GM23338 (cell line): ENCODE measurements at regions not wholly inside any gene's neighbourhood (a gene's known extent, or its start where the extent isn't known, plus 50 kb on each side); places are given as distances from the start of the nearest gene placed in this dataset.

Experiments
- ATAC-seq: fragments of 200-7000 bp; cut with Tn5 transposase; 3 replicates; pipeline ENCODE4 v1.9.1; 2020
- DNase-seq: peaks from one replicate; pipeline ENCODE4 v3.0.0-alpha.2; 2015; ENCODE audit warnings: low spot score
- H2AFZ ChIP-seq: fragments of 200-600 bp; sonication (generic); 2 replicates; pipeline ENCODE4 v1.8.0; 2016; ENCODE audit warnings: antibody characterized with exemption, mild to moderate bottlenecking, moderate library complexity
- H3F3A ChIP-seq: fragments of 200-600 bp; sonication (generic); replicated peaks from 2 replicates; pipeline ENCODE4 v1.8.0; 2017; ENCODE audit warnings: antibody characterized with exemption, mixed run types, low read depth
- H3K27ac ChIP-seq: fragments of 200-600 bp; sonication (generic); 2 replicates; pipeline ENCODE4 v1.6.1; 2016; ENCODE audit warnings: low read depth
- H3K27me3 ChIP-seq: fragments of 200-600 bp; sonication (generic); 2 replicates; pipeline ENCODE4 v1.8.0; 2016; ENCODE audit warnings: mild to moderate bottlenecking, mixed run types, moderate library complexity; ENCODE audit not compliant: insufficient read depth
- H3K36me3 ChIP-seq: fragments of 200-600 bp; sonication (generic); 2 replicates; pipeline ENCODE4 v1.8.0; 2016; ENCODE audit warnings: mild to moderate bottlenecking; ENCODE audit not compliant: insufficient read depth
- H3K4me1 ChIP-seq: fragments of 200-600 bp; sonication (generic); 2 replicates; pipeline ENCODE4 v1.8.0; 2016; ENCODE audit warnings: mild to moderate bottlenecking, moderate library complexity; ENCODE audit not compliant: insufficient read depth
- H3K4me2 ChIP-seq: fragments of 200-600 bp; sonication (generic); 2 replicates; pipeline ENCODE4 v1.7.1; 2017; ENCODE audit warnings: mixed run types
- H3K4me3 ChIP-seq: fragments of 200-600 bp; sonication (generic); 2 replicates; pipeline ENCODE4 v1.6.1; 2016; ENCODE audit warnings: mixed run types
- H3K79me2 ChIP-seq: fragments of 200-600 bp; sonication (generic); replicated peaks from 2 replicates; pipeline ENCODE4 v1.8.0; 2017; ENCODE audit warnings: mild to moderate bottlenecking; ENCODE audit not compliant: insufficient read depth
- H3K9me2 ChIP-seq: fragments of 200-600 bp; sonication (generic); 2 replicates; pipeline ENCODE4 v1.8.0; 2017; ENCODE audit not compliant: insufficient read depth
- H4K20me1 ChIP-seq: fragments of 200-600 bp; sonication (generic); replicated peaks from 2 replicates; pipeline ENCODE4 v1.8.0; 2017; ENCODE audit warnings: mild to moderate bottlenecking; ENCODE audit not compliant: insufficient read depth
- H3K27ac Mint-ChIP-seq: 2 replicates; pipeline ENCODE4 v1.8.0; 2020; ENCODE audit warnings: inconsistent platforms, mild to moderate bottlenecking, moderate library complexity, mixed read lengths
- H3K27me3 Mint-ChIP-seq: 3 replicates; pipeline ENCODE4 v1.8.0; 2022; ENCODE audit warnings: low read depth, mild to moderate bottlenecking, moderate library complexity, mixed read lengths, inconsistent platforms; ENCODE audit not compliant: insufficient read depth, poor library complexity
- H3K36me3 Mint-ChIP-seq: 3 replicates; pipeline ENCODE4 v1.8.0; 2021; ENCODE audit warnings: low read depth, mild to moderate bottlenecking, inconsistent platforms, moderate library complexity, mixed read lengths
- H3K4me1 Mint-ChIP-seq: 3 replicates; pipeline ENCODE4 v1.8.0; 2020; ENCODE audit warnings: mild to moderate bottlenecking, inconsistent platforms, mixed read lengths
- H3K4me3 Mint-ChIP-seq: 3 replicates; pipeline ENCODE4 v1.8.0; 2021; ENCODE audit warnings: moderate library complexity, mild to moderate bottlenecking, inconsistent platforms, mixed read lengths
- H3K9me3 Mint-ChIP-seq: 3 replicates; pipeline ENCODE4 v1.8.0; 2020; ENCODE audit warnings: moderate library complexity, mild to moderate bottlenecking, inconsistent platforms, mixed read lengths
- CREB1 ChIP-seq: fragments of 250-450 bp; sonication (Bioruptor Pico); IDR thresholded peaks from 2 replicates; pipeline ENCODE4 v1.5.0; 2020; ENCODE audit warnings: low read depth, mild to moderate bottlenecking, moderate library complexity
- EZH2 ChIP-seq: fragments of 200-600 bp; sonication (generic); IDR thresholded peaks from one replicate; pipeline ENCODE4 v1.8.0; 2017; ENCODE audit warnings: antibody characterized with exemption, mild to moderate bottlenecking, low read depth; ENCODE audit not compliant: unreplicated experiment
- EZH2phosphoT487 ChIP-seq: fragments of 200-600 bp; sonication (generic); IDR thresholded peaks from one replicate; pipeline ENCODE4 v1.8.1; 2018; ENCODE audit warnings: antibody characterized with exemption; ENCODE audit not compliant: unreplicated experiment
- JUNB ChIP-seq: IDR thresholded peaks from one replicate; pipeline ENCODE4 v1.6.1; 2016; ENCODE audit warnings: antibody characterized with exemption; ENCODE audit not compliant: unreplicated experiment
- NANOG ChIP-seq: IDR thresholded peaks from 2 replicates; pipeline ENCODE4 v1.6.1; 2016; ENCODE audit warnings: antibody characterized with exemption, borderline replicate concordance
- POLR2AphosphoS5 ChIP-seq: IDR thresholded peaks from 2 replicates; pipeline ENCODE4 v1.6.1; 2016; ENCODE audit warnings: antibody characterized with exemption, low read depth
- STAT1 ChIP-seq: IDR thresholded peaks from one replicate; pipeline ENCODE4 v1.6.1; 2016; ENCODE audit warnings: antibody characterized with exemption; ENCODE audit not compliant: unreplicated experiment
- ZNF114 ChIP-seq: fragments of 250-450 bp; sonication (Bioruptor Pico); IDR thresholded peaks from 2 replicates; pipeline ENCODE4 v1.5.0; 2020; ENCODE audit warnings: mild to moderate bottlenecking, moderate library complexity
- ZNF331 ChIP-seq: fragments of 250-450 bp; sonication (Bioruptor Pico); IDR thresholded peaks from 2 replicates; pipeline ENCODE4 v1.5.0; 2020; ENCODE audit warnings: low read depth, mild to moderate bottlenecking, moderate library complexity
- TF ChIP-seq, protein P1 (sequence below): IDR thresholded peaks from one replicate; pipeline ENCODE4 v1.6.1; 2018; ENCODE audit warnings: antibody characterized with exemption; ENCODE audit not compliant: unreplicated experiment
- TF ChIP-seq, protein P2 (sequence below): IDR thresholded peaks from 2 replicates; pipeline ENCODE4 v1.6.1; 2016; ENCODE audit warnings: antibody characterized with exemption
- TF ChIP-seq, protein P3 (sequence below): fragments of 250-450 bp; sonication (Bioruptor Pico); IDR thresholded peaks from 2 replicates; pipeline ENCODE4 v1.5.0; 2020; ENCODE audit warnings: mild to moderate bottlenecking, moderate library complexity
- TF ChIP-seq, protein P4 (sequence below), 2 experiments: fragments of 200-600 bp in 1 of 2; sonication (generic) in 1 of 2; conservative IDR thresholded peaks; 2 replicates each; pipeline versions ENCODE4 v1.5.1 to v1.6.1; 2016 to 2017; ENCODE audit warnings: antibody characterized with exemption in 2 of 2, low read depth in 2 of 2, mild to moderate bottlenecking in 2 of 2, moderate library complexity in 1 of 2

DNA sequence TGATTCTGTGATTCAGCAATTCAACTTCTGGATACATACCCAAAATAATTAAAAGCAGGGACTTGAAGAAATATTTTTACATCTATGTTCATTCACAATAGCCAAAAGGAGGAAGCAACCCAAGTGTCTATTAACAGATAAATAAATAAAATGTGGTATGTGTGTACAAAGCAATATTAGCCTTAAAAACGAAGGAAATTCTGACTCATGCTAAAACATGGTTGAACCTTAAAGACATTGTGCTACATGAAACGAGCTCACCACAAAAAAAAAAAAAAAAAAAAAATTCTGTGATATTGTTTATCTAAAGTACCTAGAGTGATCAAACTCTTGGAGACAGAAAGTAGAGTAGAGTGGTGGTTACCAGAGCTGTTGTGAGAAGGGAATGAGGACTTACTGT is 54.8 kb upstream of the TFAP2D start:
- no peak overlapping the region for H3K27ac ChIP-seq
- H3K4me1 ChIP-seq = peaks cover 3% of the 10 kb centered on the region; the same call in 1 of the 2 replicates
- H4K20me1 ChIP-seq = no peaks in the 10 kb centered on the region
- Mint-ChIP-seq H3K27ac (no peak overlapping the region), H3K27me3 (no peaks in the 10 kb centered on the region), H3K4me3 (no peak overlapping the region), H3K9me3 (no peaks in the 10 kb centered on the region), H3K36me3 (no peaks in the 10 kb centered on the region), H3K4me1 (peaks cover 4% of the 10 kb centered on the region; the same call in 2 of the 3 replicates)
- no peaks in the 10 kb centered on the region for H3K9me2 ChIP-seq
- no peaks in the 10 kb centered on the region for H3K36me3 ChIP-seq
- H3K79me2 ChIP-seq = no peaks in the 10 kb centered on the region
- no peaks in the 10 kb centered on the region for H3K27me3 ChIP-seq
- H3K4me2 ChIP-seq = no peak overlapping the region
- no peak overlapping the region for H3K4me3 ChIP-seq
- no peak for DNase-seq
- no peaks in the 10 kb centered on the region for H3F3A ChIP-seq
- TF ChIP-seq, protein P1, sequence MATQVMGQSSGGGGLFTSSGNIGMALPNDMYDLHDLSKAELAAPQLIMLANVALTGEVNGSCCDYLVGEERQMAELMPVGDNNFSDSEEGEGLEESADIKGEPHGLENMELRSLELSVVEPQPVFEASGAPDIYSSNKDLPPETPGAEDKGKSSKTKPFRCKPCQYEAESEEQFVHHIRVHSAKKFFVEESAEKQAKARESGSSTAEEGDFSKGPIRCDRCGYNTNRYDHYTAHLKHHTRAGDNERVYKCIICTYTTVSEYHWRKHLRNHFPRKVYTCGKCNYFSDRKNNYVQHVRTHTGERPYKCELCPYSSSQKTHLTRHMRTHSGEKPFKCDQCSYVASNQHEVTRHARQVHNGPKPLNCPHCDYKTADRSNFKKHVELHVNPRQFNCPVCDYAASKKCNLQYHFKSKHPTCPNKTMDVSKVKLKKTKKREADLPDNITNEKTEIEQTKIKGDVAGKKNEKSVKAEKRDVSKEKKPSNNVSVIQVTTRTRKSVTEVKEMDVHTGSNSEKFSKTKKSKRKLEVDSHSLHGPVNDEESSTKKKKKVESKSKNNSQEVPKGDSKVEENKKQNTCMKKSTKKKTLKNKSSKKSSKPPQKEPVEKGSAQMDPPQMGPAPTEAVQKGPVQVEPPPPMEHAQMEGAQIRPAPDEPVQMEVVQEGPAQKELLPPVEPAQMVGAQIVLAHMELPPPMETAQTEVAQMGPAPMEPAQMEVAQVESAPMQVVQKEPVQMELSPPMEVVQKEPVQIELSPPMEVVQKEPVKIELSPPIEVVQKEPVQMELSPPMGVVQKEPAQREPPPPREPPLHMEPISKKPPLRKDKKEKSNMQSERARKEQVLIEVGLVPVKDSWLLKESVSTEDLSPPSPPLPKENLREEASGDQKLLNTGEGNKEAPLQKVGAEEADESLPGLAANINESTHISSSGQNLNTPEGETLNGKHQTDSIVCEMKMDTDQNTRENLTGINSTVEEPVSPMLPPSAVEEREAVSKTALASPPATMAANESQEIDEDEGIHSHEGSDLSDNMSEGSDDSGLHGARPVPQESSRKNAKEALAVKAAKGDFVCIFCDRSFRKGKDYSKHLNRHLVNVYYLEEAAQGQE = no peak
- TF ChIP-seq EZH2 = no peak
- no peak for TF ChIP-seq NANOG
- TF ChIP-seq STAT1 = no peak
- no peak for TF ChIP-seq ZNF331 (CRISPR knock-in tag)
- TF ChIP-seq JUNB = no peak
- TF ChIP-seq, protein P2, sequence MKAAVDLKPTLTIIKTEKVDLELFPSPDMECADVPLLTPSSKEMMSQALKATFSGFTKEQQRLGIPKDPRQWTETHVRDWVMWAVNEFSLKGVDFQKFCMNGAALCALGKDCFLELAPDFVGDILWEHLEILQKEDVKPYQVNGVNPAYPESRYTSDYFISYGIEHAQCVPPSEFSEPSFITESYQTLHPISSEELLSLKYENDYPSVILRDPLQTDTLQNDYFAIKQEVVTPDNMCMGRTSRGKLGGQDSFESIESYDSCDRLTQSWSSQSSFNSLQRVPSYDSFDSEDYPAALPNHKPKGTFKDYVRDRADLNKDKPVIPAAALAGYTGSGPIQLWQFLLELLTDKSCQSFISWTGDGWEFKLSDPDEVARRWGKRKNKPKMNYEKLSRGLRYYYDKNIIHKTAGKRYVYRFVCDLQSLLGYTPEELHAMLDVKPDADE = no peak
- TF ChIP-seq EZH2phosphoT487 = no peak
- no peak for TF ChIP-seq CREB1 (CRISPR knock-in tag)
- TF ChIP-seq, protein P3, sequence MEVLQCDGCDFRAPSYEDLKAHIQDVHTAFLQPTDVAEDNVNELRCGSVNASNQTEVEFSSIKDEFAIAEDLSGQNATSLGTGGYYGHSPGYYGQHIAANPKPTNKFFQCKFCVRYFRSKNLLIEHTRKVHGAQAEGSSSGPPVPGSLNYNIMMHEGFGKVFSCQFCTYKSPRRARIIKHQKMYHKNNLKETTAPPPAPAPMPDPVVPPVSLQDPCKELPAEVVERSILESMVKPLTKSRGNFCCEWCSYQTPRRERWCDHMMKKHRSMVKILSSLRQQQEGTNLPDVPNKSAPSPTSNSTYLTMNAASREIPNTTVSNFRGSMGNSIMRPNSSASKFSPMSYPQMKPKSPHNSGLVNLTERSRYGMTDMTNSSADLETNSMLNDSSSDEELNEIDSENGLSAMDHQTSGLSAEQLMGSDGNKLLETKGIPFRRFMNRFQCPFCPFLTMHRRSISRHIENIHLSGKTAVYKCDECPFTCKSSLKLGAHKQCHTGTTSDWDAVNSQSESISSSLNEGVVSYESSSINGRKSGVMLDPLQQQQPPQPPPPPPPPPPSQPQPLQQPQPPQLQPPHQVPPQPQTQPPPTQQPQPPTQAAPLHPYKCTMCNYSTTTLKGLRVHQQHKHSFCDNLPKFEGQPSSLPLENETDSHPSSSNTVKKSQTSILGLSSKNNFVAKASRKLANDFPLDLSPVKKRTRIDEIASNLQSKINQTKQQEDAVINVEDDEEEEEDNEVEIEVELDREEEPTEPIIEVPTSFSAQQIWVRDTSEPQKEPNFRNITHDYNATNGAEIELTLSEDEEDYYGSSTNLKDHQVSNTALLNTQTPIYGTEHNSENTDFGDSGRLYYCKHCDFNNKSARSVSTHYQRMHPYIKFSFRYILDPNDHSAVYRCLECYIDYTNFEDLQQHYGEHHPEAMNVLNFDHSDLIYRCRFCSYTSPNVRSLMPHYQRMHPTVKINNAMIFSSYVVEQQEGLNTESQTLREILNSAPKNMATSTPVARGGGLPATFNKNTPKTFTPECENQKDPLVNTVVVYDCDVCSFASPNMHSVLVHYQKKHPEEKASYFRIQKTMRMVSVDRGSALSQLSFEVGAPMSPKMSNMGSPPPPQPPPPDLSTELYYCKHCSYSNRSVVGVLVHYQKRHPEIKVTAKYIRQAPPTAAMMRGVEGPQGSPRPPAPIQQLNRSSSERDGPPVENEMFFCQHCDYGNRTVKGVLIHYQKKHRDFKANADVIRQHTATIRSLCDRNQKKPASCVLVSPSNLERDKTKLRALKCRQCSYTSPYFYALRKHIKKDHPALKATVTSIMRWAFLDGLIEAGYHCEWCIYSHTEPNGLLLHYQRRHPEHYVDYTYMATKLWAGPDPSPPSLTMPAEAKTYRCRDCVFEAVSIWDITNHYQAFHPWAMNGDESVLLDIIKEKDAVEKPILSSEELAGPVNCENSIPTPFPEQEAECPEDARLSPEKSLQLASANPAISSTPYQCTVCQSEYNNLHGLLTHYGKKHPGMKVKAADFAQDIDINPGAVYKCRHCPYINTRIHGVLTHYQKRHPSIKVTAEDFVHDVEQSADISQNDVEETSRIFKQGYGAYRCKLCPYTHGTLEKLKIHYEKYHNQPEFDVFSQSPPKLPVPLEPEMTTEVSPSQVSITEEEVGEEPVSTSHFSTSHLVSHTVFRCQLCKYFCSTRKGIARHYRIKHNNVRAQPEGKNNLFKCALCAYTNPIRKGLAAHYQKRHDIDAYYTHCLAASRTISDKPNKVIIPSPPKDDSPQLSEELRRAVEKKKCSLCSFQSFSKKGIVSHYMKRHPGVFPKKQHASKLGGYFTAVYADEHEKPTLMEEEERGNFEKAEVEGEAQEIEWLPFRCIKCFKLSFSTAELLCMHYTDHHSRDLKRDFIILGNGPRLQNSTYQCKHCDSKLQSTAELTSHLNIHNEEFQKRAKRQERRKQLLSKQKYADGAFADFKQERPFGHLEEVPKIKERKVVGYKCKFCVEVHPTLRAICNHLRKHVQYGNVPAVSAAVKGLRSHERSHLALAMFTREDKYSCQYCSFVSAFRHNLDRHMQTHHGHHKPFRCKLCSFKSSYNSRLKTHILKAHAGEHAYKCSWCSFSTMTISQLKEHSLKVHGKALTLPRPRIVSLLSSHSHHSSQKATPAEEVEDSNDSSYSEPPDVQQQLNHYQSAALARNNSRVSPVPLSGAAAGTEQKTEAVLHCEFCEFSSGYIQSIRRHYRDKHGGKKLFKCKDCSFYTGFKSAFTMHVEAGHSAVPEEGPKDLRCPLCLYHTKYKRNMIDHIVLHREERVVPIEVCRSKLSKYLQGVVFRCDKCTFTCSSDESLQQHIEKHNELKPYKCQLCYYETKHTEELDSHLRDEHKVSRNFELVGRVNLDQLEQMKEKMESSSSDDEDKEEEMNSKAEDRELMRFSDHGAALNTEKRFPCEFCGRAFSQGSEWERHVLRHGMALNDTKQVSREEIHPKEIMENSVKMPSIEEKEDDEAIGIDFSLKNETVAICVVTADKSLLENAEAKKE (CRISPR knock-in tag) = no peak
- TF ChIP-seq, protein P4, sequence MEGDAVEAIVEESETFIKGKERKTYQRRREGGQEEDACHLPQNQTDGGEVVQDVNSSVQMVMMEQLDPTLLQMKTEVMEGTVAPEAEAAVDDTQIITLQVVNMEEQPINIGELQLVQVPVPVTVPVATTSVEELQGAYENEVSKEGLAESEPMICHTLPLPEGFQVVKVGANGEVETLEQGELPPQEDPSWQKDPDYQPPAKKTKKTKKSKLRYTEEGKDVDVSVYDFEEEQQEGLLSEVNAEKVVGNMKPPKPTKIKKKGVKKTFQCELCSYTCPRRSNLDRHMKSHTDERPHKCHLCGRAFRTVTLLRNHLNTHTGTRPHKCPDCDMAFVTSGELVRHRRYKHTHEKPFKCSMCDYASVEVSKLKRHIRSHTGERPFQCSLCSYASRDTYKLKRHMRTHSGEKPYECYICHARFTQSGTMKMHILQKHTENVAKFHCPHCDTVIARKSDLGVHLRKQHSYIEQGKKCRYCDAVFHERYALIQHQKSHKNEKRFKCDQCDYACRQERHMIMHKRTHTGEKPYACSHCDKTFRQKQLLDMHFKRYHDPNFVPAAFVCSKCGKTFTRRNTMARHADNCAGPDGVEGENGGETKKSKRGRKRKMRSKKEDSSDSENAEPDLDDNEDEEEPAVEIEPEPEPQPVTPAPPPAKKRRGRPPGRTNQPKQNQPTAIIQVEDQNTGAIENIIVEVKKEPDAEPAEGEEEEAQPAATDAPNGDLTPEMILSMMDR (conservative IDR thresholded peaks at IDR 0.05; ENCODE audit: low read depth in 2 of 2) = no peak
- no peak for TF ChIP-seq ZNF114
- TF ChIP-seq POLR2AphosphoS5 = no peak
- H2AFZ ChIP-seq = no peak overlapping the region
- no peak for ATAC-seq
